Urothelium cell line (cell line): ENCODE measurements at regions not wholly inside any gene's neighbourhood (a gene's known extent, or its start where the extent isn't known, plus 50 kb on each side); places are given as distances from the start of the nearest gene placed in this dataset.
"Not testable (repeated sequence)": the region's sequence is repeated elsewhere in the genome, so short reads cannot be mapped to it uniquely, and the experiment has no call there.

Experiments
- DNase-seq: peaks from one replicate; pipeline ENCODE4 v3.0.0; 2011; ENCODE audit warnings: low spot score, mixed read lengths
- FAIRE-seq: peaks from 2 replicates; lab custom pipeline; 2011; peaks lifted over from hg19 to GRCh38; lab: Jason Lieb, UNC

- FAIRE-seq (no peak), DNase-seq (no peak)
Measured at GRCh38 chr2:228956701-228957474, 314.2 kb downstream of the PID1 start.

GRCh38 chr2:228949831-228950230 lies 321.3 kb downstream of the PID1 start:
- DNase-seq (no peak), FAIRE-seq (no peak)

GRCh38 chr2:228945710-228946109 lies 325.4 kb downstream of the PID1 start:
- FAIRE-seq (no peak), DNase-seq (no peak)

GRCh38 chr2:228942856-228943255 lies 328.2 kb downstream of the PID1 start:
- DNase-seq (no peak), FAIRE-seq (no peak)

- FAIRE-seq, result no peak
Measured at GRCh38 chr2:228938629-228939028, 332.5 kb downstream of the PID1 start.

GRCh38 chr2:228927028-228928010 lies 343.8 kb downstream of the PID1 start:
- DNase-seq (no peak), FAIRE-seq (no peak)

More at GRCh38 chr2:228938629-228939028, 332.5 kb downstream of the PID1 start:
- DNase-seq, result no peak

GRCh38 chr2:228919808-228920207 lies 351.3 kb downstream of the PID1 start:
- no peak for DNase-seq
- no peak for FAIRE-seq

GRCh38 chr2:228917220-228917619 lies 353.9 kb downstream of the PID1 start:
- no peak for FAIRE-seq
- no peak for DNase-seq

GRCh38 chr2:228916416-228917090 lies 354.5 kb downstream of the PID1 start:
- FAIRE-seq, result no peak
- DNase-seq, result no peak

- DNase-seq (no peak), FAIRE-seq (no peak)
Measured at GRCh38 chr2:228913176-228913575, 357.9 kb downstream of the PID1 start.

- FAIRE-seq, DNase-seq: not testable (repeated sequence)
Measured at GRCh38 chr2:228910872-228911271, 360.2 kb downstream of the PID1 start.

GRCh38 chr2:228902176-228902575 lies 368.9 kb downstream of the PID1 start:
- DNase-seq (no peak), FAIRE-seq (peak; percentile 20)

GRCh38 chr2:228901531-228901930 lies 369.6 kb downstream of the PID1 start:
- DNase-seq (no peak), FAIRE-seq (no peak)

GRCh38 chr2:228878138-228878537 lies 392.9 kb downstream of the PID1 start:
- DNase-seq (no peak), FAIRE-seq (no peak)

GRCh38 chr2:228876276-228876675 lies 394.8 kb downstream of the PID1 start:
- FAIRE-seq (no peak), DNase-seq (no peak)

- peak; percentile 21 for DNase-seq
Measured at GRCh38 chr2:228875152-228875900, 395.8 kb downstream of the PID1 start.

GRCh38 chr2:228871012-228871411 lies 400.1 kb downstream of the PID1 start:
- DNase-seq (no peak), FAIRE-seq (no peak)

More at GRCh38 chr2:228875152-228875900, 395.8 kb downstream of the PID1 start:
- FAIRE-seq, result no peak

- FAIRE-seq (no peak), DNase-seq (no peak)
Measured at GRCh38 chr2:228869636-228870264, 401.3 kb downstream of the PID1 start.

- FAIRE-seq (no peak), DNase-seq (no peak)
Measured at GRCh38 chr2:228867406-228867805, 403.7 kb downstream of the PID1 start.

- FAIRE-seq, result no peak
- DNase-seq, result no peak
Measured at GRCh38 chr2:228866781-228867180, 404.3 kb downstream of the PID1 start.
